ENCODE measurements at regions not wholly inside any gene's neighbourhood (a gene's known extent, or its start where the extent isn't known, plus 50 kb on each side); places are given as distances from the start of the nearest gene placed in this dataset.

- no peak for TF ChIP-seq CREB5 (CRISPR knock-in tag; IDR thresholded peaks at IDR 0.05; ENCODE audit: low read depth)
- no peak for TF ChIP-seq BACH2 (CRISPR knock-in tag; IDR thresholded peaks at IDR 0.05; ENCODE audit: borderline replicate concordance)
- no peak for TF ChIP-seq PPARA (CRISPR knock-in tag; IDR thresholded peaks at IDR 0.05; ENCODE audit: borderline replicate concordance)
- TF ChIP-seq ZNF70 (CRISPR knock-in tag; IDR thresholded peaks at IDR 0.05) = no peak
- no peak for TF ChIP-seq GLIS3 (CRISPR knock-in tag; IDR thresholded peaks at IDR 0.05)
- no peak for TF ChIP-seq SNAI2 (CRISPR knock-in tag; IDR thresholded peaks at IDR 0.05)
- no peak for TF ChIP-seq ZC3H10 (CRISPR knock-in tag; IDR thresholded peaks at IDR 0.05)
- TF ChIP-seq RARB (CRISPR knock-in tag; IDR thresholded peaks at IDR 0.05) = no peak
- TF ChIP-seq ZNF8 (CRISPR knock-in tag; IDR thresholded peaks at IDR 0.05) = no peak
- no peak for TF ChIP-seq CSDC2 (CRISPR knock-in tag; IDR thresholded peaks at IDR 0.05)
- no peak for TF ChIP-seq ESRRG (CRISPR knock-in tag; IDR thresholded peaks at IDR 0.05)
These were observed 1145.3 kb downstream of the FSCB start (continued) for GRCh38 chr14:43361751-43362150.

GRCh38 chr14:43360239-43360638 lies 1146.8 kb downstream of the FSCB start:
- no peak for TF ChIP-seq PATZ1 (CRISPR knock-in tag; IDR thresholded peaks at IDR 0.05; ENCODE audit: borderline replicate concordance)
- no peak for ATAC-seq

GRCh38 chr14:43359317-43359716 lies 1147.8 kb downstream of the FSCB start:
- no peak for ATAC-seq
- no peak for TF ChIP-seq ZNF8 (CRISPR knock-in tag; IDR thresholded peaks at IDR 0.05)
- TF ChIP-seq BACH2 (CRISPR knock-in tag; IDR thresholded peaks at IDR 0.05; ENCODE audit: borderline replicate concordance) = no peak
- TF ChIP-seq ZFP30 (CRISPR knock-in tag; IDR thresholded peaks at IDR 0.05) = no peak
- no peak for TF ChIP-seq PPARA (CRISPR knock-in tag; IDR thresholded peaks at IDR 0.05; ENCODE audit: borderline replicate concordance)
- TF ChIP-seq RARB (CRISPR knock-in tag; IDR thresholded peaks at IDR 0.05) = no peak
- no peak for TF ChIP-seq ZC3H10 (CRISPR knock-in tag; IDR thresholded peaks at IDR 0.05)
- TF ChIP-seq ZFP3 (CRISPR knock-in tag; IDR thresholded peaks at IDR 0.05) = no peak
- no peak for TF ChIP-seq CREB5 (CRISPR knock-in tag; IDR thresholded peaks at IDR 0.05; ENCODE audit: low read depth)
- TF ChIP-seq PATZ1 (CRISPR knock-in tag; IDR thresholded peaks at IDR 0.05; ENCODE audit: borderline replicate concordance) = no peak
- TF ChIP-seq POU6F1 (CRISPR knock-in tag; IDR thresholded peaks at IDR 0.05; ENCODE audit: borderline replicate concordance, low read depth) = no peak

- TF ChIP-seq ZFP30 (CRISPR knock-in tag; IDR thresholded peaks at IDR 0.05) (no peak), ZNF8 (CRISPR knock-in tag; IDR thresholded peaks at IDR 0.05) (no peak), POU6F1 (CRISPR knock-in tag; IDR thresholded peaks at IDR 0.05; ENCODE audit: borderline replicate concordance, low read depth) (no peak), ZC3H10 (CRISPR knock-in tag; IDR thresholded peaks at IDR 0.05) (no peak), CSRNP3 (CRISPR knock-in tag; IDR thresholded peaks at IDR 0.05) (no peak), TCF4 (CRISPR knock-in tag; IDR thresholded peaks at IDR 0.05; ENCODE audit: borderline replicate concordance) (no peak), GLIS3 (CRISPR knock-in tag; IDR thresholded peaks at IDR 0.05) (no peak)
- no peak for ATAC-seq
These were observed 1150.0 kb downstream of the FSCB start for GRCh38 chr14:43356979-43357545.
